ENCODE measurements at regions not wholly inside any gene's neighbourhood (a gene's known extent, or its start where the extent isn't known, plus 50 kb on each side); places are given as distances from the start of the nearest gene placed in this dataset.

GRCh38 chr4:128385683-128386304 is 98.2 kb upstream of the PGRMC2 start:
- TF ChIP-seq CTCF (IDR thresholded peaks at IDR 0.05) (no peak), POLR2A (IDR thresholded peaks at IDR 0.05) (no peak)

Data from suprapubic skin (tissue), 3 donors.